IPS-15b (cell line): ENCODE measurements at regions not wholly inside any gene's neighbourhood (a gene's known extent, or its start where the extent isn't known, plus 50 kb on each side); places are given as distances from the start of the nearest gene placed in this dataset.

ENCODE experiments used
- H3K27me3 ChIP-seq: one replicate; pipeline ENCODE4 v1.6.1; 2013; ENCODE audit warnings: low read length; ENCODE audit not compliant: control insufficient read depth, insufficient read depth
- H3K36me3 ChIP-seq: one replicate; pipeline ENCODE4 v1.6.1; 2013; ENCODE audit warnings: low read length; ENCODE audit not compliant: control insufficient read depth, insufficient read depth
- H3K4me1 ChIP-seq: one replicate; pipeline ENCODE4 v1.6.1; 2013; ENCODE audit warnings: mild to moderate bottlenecking, low read length; ENCODE audit not compliant: control insufficient read depth, insufficient read depth
- H3K4me3 ChIP-seq: one replicate; pipeline ENCODE4 v1.5.1; 2013; ENCODE audit warnings: low read depth, low read length
- H3K9ac ChIP-seq: one replicate; pipeline ENCODE4 v1.6.1; 2013; ENCODE audit warnings: low read depth, mild to moderate bottlenecking, low read length
- H3K9me3 ChIP-seq: one replicate; pipeline ENCODE4 v1.6.1; 2013; ENCODE audit warnings: mild to moderate bottlenecking, low read length; ENCODE audit not compliant: control insufficient read depth, insufficient read depth

- Histone ChIP-seq H3K27me3 (no peaks in the 10 kb centered on the region), H3K9ac (no peak overlapping the region), H3K36me3 (no peaks in the 10 kb centered on the region), H3K4me3 (no peak overlapping the region), H3K9me3 (no peaks in the 10 kb centered on the region), H3K4me1 (no peaks in the 10 kb centered on the region)
Measured at GRCh38 chr5:164007064-164007463, 501.6 kb downstream of the MAT2B start.

- Histone ChIP-seq H3K36me3 (no peaks in the 10 kb centered on the region), H3K27me3 (no peaks in the 10 kb centered on the region), H3K9me3 (no peaks in the 10 kb centered on the region), H3K4me3 (no peak overlapping the region), H3K4me1 (peaks cover 3% of the 10 kb centered on the region), H3K9ac (no peak overlapping the region)
Measured at GRCh38 chr5:164009621-164010020, 504.2 kb downstream of the MAT2B start.

GRCh38 chr5:164010900-164011299 is 505.5 kb downstream of the MAT2B start:
- Histone ChIP-seq H3K4me3 (no peak overlapping the region), H3K9me3 (no peaks in the 10 kb centered on the region)

GRCh38 chr5:164012371-164012770 is 507.0 kb downstream of the MAT2B start:
- Histone ChIP-seq H3K4me3 (no peak overlapping the region), H3K9me3 (no peaks in the 10 kb centered on the region), H3K9ac (no peak overlapping the region), H3K27me3 (no peaks in the 10 kb centered on the region), H3K36me3 (no peaks in the 10 kb centered on the region), H3K4me1 (peaks cover 3% of the 10 kb centered on the region)

More at GRCh38 chr5:164010900-164011299, 505.5 kb downstream of the MAT2B start:
- H3K27me3 ChIP-seq = no peaks in the 10 kb centered on the region
- no peak overlapping the region for H3K9ac ChIP-seq
- peaks cover 3% of the 10 kb centered on the region for H3K4me1 ChIP-seq
- H3K36me3 ChIP-seq = no peaks in the 10 kb centered on the region

GRCh38 chr5:164013077-164013670 is 507.8 kb downstream of the MAT2B start:
- Histone ChIP-seq H3K36me3 (no peaks in the 10 kb centered on the region), H3K27me3 (no peaks in the 10 kb centered on the region), H3K9me3 (no peaks in the 10 kb centered on the region), H3K4me3 (no peak overlapping the region), H3K4me1 (peaks cover 3% of the 10 kb centered on the region), H3K9ac (no peak overlapping the region)

GRCh38 chr5:164020116-164020515 is 514.7 kb downstream of the MAT2B start:
- no peaks in the 10 kb centered on the region for H3K9me3 ChIP-seq
- no peak overlapping the region for H3K9ac ChIP-seq
- no peak overlapping the region for H3K4me3 ChIP-seq
- no peaks in the 10 kb centered on the region for H3K27me3 ChIP-seq
- no peaks in the 10 kb centered on the region for H3K36me3 ChIP-seq
- H3K4me1 ChIP-seq = peaks cover 5% of the 10 kb centered on the region

GRCh38 chr5:164027738-164028137 is 522.3 kb downstream of the MAT2B start:
- H3K4me3 ChIP-seq = no peak overlapping the region

GRCh38 chr5:164038128-164038783 is 532.8 kb downstream of the MAT2B start:
- no peaks in the 10 kb centered on the region for H3K27me3 ChIP-seq
- no peak overlapping the region for H3K9ac ChIP-seq
- H3K36me3 ChIP-seq = no peaks in the 10 kb centered on the region

More at GRCh38 chr5:164027738-164028137, 522.3 kb downstream of the MAT2B start:
- Histone ChIP-seq H3K36me3 (no peaks in the 10 kb centered on the region), H3K9me3 (no peaks in the 10 kb centered on the region), H3K27me3 (no peaks in the 10 kb centered on the region), H3K9ac (no peak overlapping the region), H3K4me1 (no peaks in the 10 kb centered on the region)

GRCh38 chr5:164041105-164041504 is 535.7 kb downstream of the MAT2B start:
- no peaks in the 10 kb centered on the region for H3K9me3 ChIP-seq
- H3K4me1 ChIP-seq = peaks cover 3% of the 10 kb centered on the region
- no peaks in the 10 kb centered on the region for H3K36me3 ChIP-seq
- no peak overlapping the region for H3K4me3 ChIP-seq
- H3K27me3 ChIP-seq = no peaks in the 10 kb centered on the region
- H3K9ac ChIP-seq = no peak overlapping the region

More at GRCh38 chr5:164038128-164038783, 532.8 kb downstream of the MAT2B start:
- no peak overlapping the region for H3K4me3 ChIP-seq
- no peaks in the 10 kb centered on the region for H3K9me3 ChIP-seq
- H3K4me1 ChIP-seq = no peaks in the 10 kb centered on the region

GRCh38 chr5:164048359-164048926 is 543.0 kb downstream of the MAT2B start:
- Histone ChIP-seq H3K4me1 (peaks cover 7% of the 10 kb centered on the region), H3K9me3 (no peaks in the 10 kb centered on the region), H3K27me3 (no peaks in the 10 kb centered on the region), H3K36me3 (no peaks in the 10 kb centered on the region), H3K9ac (no peak overlapping the region), H3K4me3 (no peak overlapping the region)

- H3K36me3 ChIP-seq = no peaks in the 10 kb centered on the region
- H3K27me3 ChIP-seq = no peaks in the 10 kb centered on the region
- H3K9me3 ChIP-seq = no peaks in the 10 kb centered on the region
- H3K4me3 ChIP-seq = no peak overlapping the region
- no peak overlapping the region for H3K9ac ChIP-seq
- H3K4me1 ChIP-seq = peaks cover 4% of the 10 kb centered on the region
Measured at GRCh38 chr5:164051745-164052144, 546.3 kb downstream of the MAT2B start.

- no peaks in the 10 kb centered on the region for H3K27me3 ChIP-seq
- H3K4me3 ChIP-seq = no peak overlapping the region
- no peaks in the 10 kb centered on the region for H3K36me3 ChIP-seq
- no peak overlapping the region for H3K9ac ChIP-seq
- peaks cover 4% of the 10 kb centered on the region for H3K4me1 ChIP-seq
- H3K9me3 ChIP-seq = no peaks in the 10 kb centered on the region
Measured at GRCh38 chr5:164052536-164053093, 547.2 kb downstream of the MAT2B start.
